NT2/D1 (cell line): ENCODE measurements at regions not wholly inside any gene's neighbourhood (a gene's known extent, or its start where the extent isn't known, plus 50 kb on each side); places are given as distances from the start of the nearest gene placed in this dataset.

Experiments
- DNase-seq: peaks from one replicate; pipeline ENCODE4 v3.0.0-alpha.2; 2011; ENCODE audit warnings: low read depth, low spot score
- H3K27me3 ChIP-seq: 2 replicates; pipeline ENCODE4 v1.6.0; 2011; ENCODE audit warnings: mild to moderate bottlenecking; ENCODE audit not compliant: insufficient read length, insufficient read depth
- H3K36me3 ChIP-seq: 2 replicates; pipeline ENCODE4 v1.6.1; 2011; ENCODE audit warnings: mild to moderate bottlenecking, low read length, mixed read lengths; ENCODE audit not compliant: insufficient read depth, insufficient read length
- H3K4me1 ChIP-seq: 2 replicates; pipeline ENCODE4 v1.5.1; 2011; ENCODE audit not compliant: insufficient read depth, insufficient read length
- H3K4me3 ChIP-seq: 2 replicates; pipeline ENCODE4 v1.5.1; 2011; ENCODE audit warnings: low read depth; ENCODE audit not compliant: insufficient read length
- H3K9ac ChIP-seq: 2 replicates; pipeline ENCODE4 v1.6.0; 2011; ENCODE audit warnings: low read depth; ENCODE audit not compliant: insufficient read length
- H3K9me3 ChIP-seq: 2 replicates; pipeline ENCODE4 v1.5.1; 2011; ENCODE audit warnings: mild to moderate bottlenecking, low read length; ENCODE audit not compliant: insufficient read depth
- SUZ12 ChIP-seq: IDR thresholded peaks from 2 replicates; pipeline ENCODE4 v1.6.1; 2011; ENCODE audit not compliant: insufficient read length, insufficient read depth; ENCODE audit errors: extremely low read depth
- YY1 ChIP-seq: IDR thresholded peaks from 2 replicates; pipeline ENCODE4 v1.6.1; 2011; ENCODE audit not compliant: insufficient read length, insufficient read depth
- ZNF274 ChIP-seq: IDR thresholded peaks from 2 replicates; pipeline ENCODE4 v1.6.1; 2011; ENCODE audit warnings: mild to moderate bottlenecking, low read depth, low read length

DNA sequence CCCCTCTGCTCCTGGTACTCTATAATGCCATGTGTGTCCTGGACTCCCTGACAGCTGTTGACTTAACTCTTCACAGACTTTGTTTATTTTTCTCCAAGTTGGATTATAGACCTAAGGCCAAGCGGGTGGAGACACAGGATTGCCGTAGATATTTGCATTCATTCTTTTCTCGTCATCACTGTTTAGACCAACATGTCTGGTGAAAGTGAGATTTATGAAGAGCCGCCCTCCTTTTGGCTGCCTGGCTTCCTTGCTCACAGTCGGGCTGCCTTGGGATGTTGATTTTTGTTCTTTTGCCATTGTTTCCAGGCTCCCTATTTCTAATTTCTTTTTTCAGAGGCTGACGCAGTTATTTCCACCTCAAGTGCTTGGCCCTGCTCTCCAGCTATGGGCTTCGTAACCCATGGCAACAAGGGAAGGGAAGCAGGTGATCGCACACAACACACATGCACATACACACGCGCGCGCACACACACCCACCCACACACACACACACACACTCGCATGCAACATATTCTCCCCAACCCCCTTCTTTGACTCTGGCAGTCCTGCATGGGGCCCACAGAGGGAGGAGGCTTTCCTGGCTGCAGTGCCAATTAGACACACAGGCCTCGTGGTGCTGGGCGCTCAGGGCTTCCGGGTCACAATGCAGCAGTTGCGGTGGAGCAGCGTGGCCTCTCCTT, 296.5 kb downstream of the MTX2 start:
- TF ChIP-seq SUZ12: no peak
- TF ChIP-seq ZNF274: no peak
- TF ChIP-seq YY1: no peak

DNA sequence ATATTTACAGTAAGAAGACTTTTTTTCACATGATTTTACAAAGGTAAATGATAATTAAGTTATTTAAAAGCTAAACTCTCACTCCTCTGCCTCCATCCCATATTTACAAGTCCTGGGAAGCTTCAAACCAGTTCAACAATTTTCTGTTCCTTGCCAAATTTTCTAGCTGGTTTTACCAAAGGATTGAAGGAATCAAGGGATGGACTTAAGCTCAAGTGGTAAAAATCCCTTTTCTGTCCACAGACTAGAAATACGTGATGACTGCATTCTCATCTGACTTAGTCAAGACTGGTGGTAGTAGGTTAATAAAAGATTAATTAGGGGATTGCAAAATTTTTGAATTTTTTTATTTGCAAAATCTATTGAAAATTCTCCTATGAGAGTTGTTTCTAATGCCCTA, 297.3 kb downstream of the MTX2 start:
- H3K9ac ChIP-seq: no peak overlapping the region
- H3K36me3 ChIP-seq: no peaks in the 10 kb centered on the region
- H3K27me3 ChIP-seq: no peaks in the 10 kb centered on the region
- no peaks in the 10 kb centered on the region for H3K9me3 ChIP-seq
- no peak for DNase-seq
- H3K4me1 ChIP-seq: no peaks in the 10 kb centered on the region
- no peak overlapping the region for H3K4me3 ChIP-seq
- no peak for TF ChIP-seq ZNF274
- no peak for TF ChIP-seq SUZ12
- no peak for TF ChIP-seq YY1

More for the DNA sequence above, 296.5 kb downstream of the MTX2 start:
- Histone ChIP-seq H3K9me3 (no peaks in the 10 kb centered on the region), H3K4me3 (no peak overlapping the region), H3K27me3 (no peaks in the 10 kb centered on the region), H3K4me1 (no peaks in the 10 kb centered on the region), H3K36me3 (no peaks in the 10 kb centered on the region), H3K9ac (no peak overlapping the region)
- DNase-seq: no peak

DNA sequence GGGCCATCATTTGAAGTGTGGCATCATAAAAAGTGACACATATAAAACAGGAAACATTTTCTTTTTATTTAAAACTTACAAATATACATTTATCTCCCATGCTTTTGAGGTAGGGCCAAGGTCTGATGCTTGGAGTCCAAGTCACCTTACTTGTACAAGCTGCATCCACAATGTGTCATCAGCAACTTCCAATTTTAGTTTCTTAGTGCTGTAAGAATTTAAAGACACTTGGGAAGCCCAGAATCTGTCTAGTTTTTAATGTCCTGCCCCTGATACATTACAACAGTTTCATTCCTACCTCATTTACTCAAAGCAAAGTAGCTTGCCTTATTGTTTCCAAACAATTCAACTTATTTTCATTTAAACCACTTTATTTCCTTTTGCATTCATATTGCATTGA, 297.7 kb downstream of the MTX2 start:
- no peak for DNase-seq
- Histone ChIP-seq H3K4me1 (no peaks in the 10 kb centered on the region), H3K27me3 (no peaks in the 10 kb centered on the region), H3K36me3 (no peaks in the 10 kb centered on the region), H3K9me3 (no peaks in the 10 kb centered on the region), H3K9ac (no peak overlapping the region), H3K4me3 (no peak overlapping the region)
- TF ChIP-seq SUZ12: no peak
- no peak for TF ChIP-seq ZNF274
- TF ChIP-seq YY1: no peak

DNA sequence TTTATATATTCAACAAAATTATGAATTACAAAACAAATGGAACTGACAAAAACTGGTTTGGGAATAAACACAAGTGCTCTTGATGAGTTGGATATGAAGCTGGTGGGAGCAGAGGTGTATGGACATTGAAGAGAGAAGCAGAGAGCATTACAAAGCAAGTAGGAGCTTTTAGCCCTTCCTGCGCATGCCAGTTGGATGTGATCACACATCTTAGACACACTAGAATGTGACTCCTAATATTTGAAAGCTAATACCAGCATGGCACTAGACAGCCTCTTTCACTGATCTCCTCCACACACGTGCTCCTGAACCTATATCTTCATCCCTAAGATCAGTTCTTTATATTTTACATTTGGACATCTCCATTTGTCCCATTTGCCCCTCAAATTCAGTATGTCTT, 298.1 kb downstream of the MTX2 start:
- Histone ChIP-seq H3K4me3 (no peak overlapping the region), H3K27me3 (no peaks in the 10 kb centered on the region), H3K36me3 (no peaks in the 10 kb centered on the region), H3K9ac (no peak overlapping the region), H3K9me3 (no peaks in the 10 kb centered on the region), H3K4me1 (no peaks in the 10 kb centered on the region)
- no peak for DNase-seq
- TF ChIP-seq SUZ12: no peak
- no peak for TF ChIP-seq ZNF274
- TF ChIP-seq YY1: no peak

DNA sequence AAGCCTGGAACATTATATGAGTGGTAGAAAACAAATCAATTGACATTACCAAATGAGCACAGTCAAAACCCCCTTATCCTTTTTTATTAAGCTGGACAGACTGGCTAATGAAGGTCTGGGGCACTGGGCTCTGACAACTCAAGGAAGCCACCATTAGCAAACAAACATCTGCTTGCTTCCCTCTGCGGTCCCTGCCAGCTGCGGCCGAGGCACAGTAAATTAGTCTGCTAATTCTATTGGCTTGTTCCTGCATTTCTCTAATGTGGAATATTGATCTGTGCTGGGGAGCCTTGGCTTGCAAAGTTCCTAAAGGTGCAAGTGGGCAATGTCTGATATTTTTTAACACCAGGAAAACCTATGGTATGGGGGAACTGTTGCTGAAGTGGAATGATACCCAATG, 300.3 kb downstream of the MTX2 start:
- Histone ChIP-seq H3K9me3 (no peaks in the 10 kb centered on the region), H3K27me3 (no peaks in the 10 kb centered on the region), H3K4me3 (no peak overlapping the region), H3K4me1 (no peaks in the 10 kb centered on the region), H3K9ac (no peak overlapping the region), H3K36me3 (no peaks in the 10 kb centered on the region)
- TF ChIP-seq YY1 (no peak), ZNF274 (no peak), SUZ12 (no peak)
- DNase-seq: no peak

DNA sequence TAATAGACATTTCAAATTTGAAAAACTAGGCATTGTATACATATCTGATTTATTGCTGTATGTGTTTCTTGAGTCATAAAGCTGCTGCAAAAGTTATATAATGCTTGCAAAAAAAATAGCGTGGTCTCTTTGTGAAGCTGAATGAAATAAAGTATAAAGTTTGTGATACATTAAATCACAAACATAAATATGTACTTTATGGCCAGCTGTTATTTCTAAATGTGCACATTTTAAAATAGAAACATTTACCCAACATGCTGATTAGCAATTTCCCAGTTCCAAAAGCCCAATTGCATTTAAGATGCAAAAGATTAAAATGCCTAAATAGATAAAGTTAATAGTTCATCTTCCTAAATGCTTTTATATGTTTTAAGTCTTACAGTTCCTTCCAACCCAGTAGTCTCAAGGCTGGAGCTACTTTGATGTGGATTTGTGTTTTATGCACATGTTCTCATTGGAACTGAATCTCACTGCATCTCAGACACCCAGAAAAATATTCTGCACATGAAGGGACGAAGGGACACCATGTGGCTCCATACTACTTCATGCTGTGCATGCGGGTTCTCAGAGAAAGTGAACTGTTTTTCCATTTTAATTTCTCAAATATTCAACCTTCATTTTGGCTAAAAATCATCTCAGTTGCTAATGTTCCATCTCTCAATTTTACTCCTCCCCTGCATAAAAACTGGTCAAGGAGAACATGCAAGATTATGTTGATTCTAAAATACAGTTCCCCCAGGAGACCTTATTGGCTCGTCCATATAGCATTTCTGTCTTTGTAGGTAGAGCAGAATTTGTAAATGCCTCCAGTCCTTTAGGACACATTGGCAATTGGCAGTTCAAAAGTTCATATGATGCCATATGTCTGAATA, 304.6 kb downstream of the MTX2 start:
- Histone ChIP-seq H3K36me3 (no peaks in the 10 kb centered on the region), H3K9ac (no peak overlapping the region), H3K27me3 (no peaks in the 10 kb centered on the region), H3K4me3 (no peak overlapping the region), H3K4me1 (peaks cover 3% of the 10 kb centered on the region), H3K9me3 (no peaks in the 10 kb centered on the region)
- TF ChIP-seq YY1 (no peak), SUZ12 (no peak), ZNF274 (no peak)
- DNase-seq: no peak
